ENCODE measurements at regions not wholly inside any gene's neighbourhood (a gene's known extent, or its start where the extent isn't known, plus 50 kb on each side); places are given as distances from the start of the nearest gene placed in this dataset.

GRCh38 chr12:113645183-113645582, 173.5 kb upstream of the LHX5 start:
- no peaks in the 10 kb centered on the region for H3K79me2 ChIP-seq (ENCODE audit: low read length)
- H3K27ac ChIP-seq (ENCODE audit: low read length): no peak overlapping the region
- H3K9ac ChIP-seq (ENCODE audit: low read length): no peak overlapping the region
- no peaks in the 10 kb centered on the region for H3K9me3 ChIP-seq (replicated peaks; ENCODE audit: insufficient read depth, low read length)
- no peaks in the 10 kb centered on the region for H3K36me3 ChIP-seq (replicated peaks; ENCODE audit: insufficient read depth, low read length)
- H3K4me3 ChIP-seq (ENCODE audit: low read length): no peak overlapping the region
- H3K27me3 ChIP-seq (replicated peaks; ENCODE audit: insufficient read depth, low read length): no peaks in the 10 kb centered on the region; the same call in 1 of the 2 replicates
- no peak for TF ChIP-seq CTCF (IDR thresholded peaks at IDR 0.05; ENCODE audit: low read length)
- TF ChIP-seq EZH2phosphoT487 (IDR thresholded peaks at IDR 0.05; ENCODE audit: low read length): no peak
- TF ChIP-seq EZH2 (optimal IDR thresholded peaks at IDR 0.05; ENCODE audit: low read depth, low read length): no peak
- no peak overlapping the region for H3K4me2 ChIP-seq (ENCODE audit: low read depth, low read length)
- no peaks in the 10 kb centered on the region for H3F3A ChIP-seq (ENCODE audit: insufficient read depth, low read length)
- DNase-seq: no peak
- H3K9me2 ChIP-seq (replicated peaks; ENCODE audit: insufficient read depth, low read length): no peaks in the 10 kb centered on the region
- no peak overlapping the region for H2AFZ ChIP-seq (ENCODE audit: low read length)
- no peaks in the 10 kb centered on the region for H3K4me1 ChIP-seq (ENCODE audit: low read length)
- no peaks in the 10 kb centered on the region for H4K20me1 ChIP-seq (ENCODE audit: insufficient read depth, low read length)

GRCh38 chr12:113643177-113643974, 171.7 kb upstream of the LHX5 start:
- no peak overlapping the region for H3K9ac ChIP-seq (ENCODE audit: low read length)
- H3K4me3 ChIP-seq (ENCODE audit: low read length): no peak overlapping the region
- H3K79me2 ChIP-seq (ENCODE audit: low read length): no peaks in the 10 kb centered on the region
- no peaks in the 10 kb centered on the region for H3K27me3 ChIP-seq (replicated peaks; ENCODE audit: insufficient read depth, low read length)
- TF ChIP-seq CTCF (IDR thresholded peaks at IDR 0.05; ENCODE audit: low read length) (no peak), EZH2phosphoT487 (IDR thresholded peaks at IDR 0.05; ENCODE audit: low read length) (no peak), EZH2 (optimal IDR thresholded peaks at IDR 0.05; ENCODE audit: low read depth, low read length) (no peak)
- no peaks in the 10 kb centered on the region for H3F3A ChIP-seq (ENCODE audit: insufficient read depth, low read length)
- H3K9me2 ChIP-seq (replicated peaks; ENCODE audit: insufficient read depth, low read length): no peaks in the 10 kb centered on the region
- DNase-seq: no peak
- no peak overlapping the region for H3K27ac ChIP-seq (ENCODE audit: low read length)
- no peaks in the 10 kb centered on the region for H3K36me3 ChIP-seq (replicated peaks; ENCODE audit: insufficient read depth, low read length)
- H3K9me3 ChIP-seq (replicated peaks; ENCODE audit: insufficient read depth, low read length): no peaks in the 10 kb centered on the region
- no peak overlapping the region for H3K4me2 ChIP-seq (ENCODE audit: low read depth, low read length)
- H2AFZ ChIP-seq (ENCODE audit: low read length): no peak overlapping the region
- H3K4me1 ChIP-seq (ENCODE audit: low read length): no peaks in the 10 kb centered on the region
- no peaks in the 10 kb centered on the region for H4K20me1 ChIP-seq (ENCODE audit: insufficient read depth, low read length)

GRCh38 chr12:113642672-113643071, 171.0 kb upstream of the LHX5 start:
- Histone ChIP-seq H3K36me3 (replicated peaks; ENCODE audit: insufficient read depth, low read length) (no peaks in the 10 kb centered on the region), H3K9me3 (replicated peaks; ENCODE audit: insufficient read depth, low read length) (no peaks in the 10 kb centered on the region), H3K4me3 (ENCODE audit: low read length) (no peak overlapping the region), H3K4me2 (ENCODE audit: low read depth, low read length) (no peak overlapping the region), H3K27ac (ENCODE audit: low read length) (no peak overlapping the region), H3K4me1 (ENCODE audit: low read length) (no peaks in the 10 kb centered on the region), H3K9ac (ENCODE audit: low read length) (no peak overlapping the region), H3K9me2 (replicated peaks; ENCODE audit: insufficient read depth, low read length) (no peaks in the 10 kb centered on the region), H3K79me2 (ENCODE audit: low read length) (no peaks in the 10 kb centered on the region), H3K27me3 (replicated peaks; ENCODE audit: insufficient read depth, low read length) (no peaks in the 10 kb centered on the region), H4K20me1 (ENCODE audit: insufficient read depth, low read length) (no peaks in the 10 kb centered on the region), H3F3A (ENCODE audit: insufficient read depth, low read length) (no peaks in the 10 kb centered on the region), H2AFZ (ENCODE audit: low read length) (no peak overlapping the region)
- no peak for TF ChIP-seq EZH2 (optimal IDR thresholded peaks at IDR 0.05; ENCODE audit: low read depth, low read length)
- TF ChIP-seq EZH2phosphoT487 (IDR thresholded peaks at IDR 0.05; ENCODE audit: low read length): no peak
- TF ChIP-seq CTCF (IDR thresholded peaks at IDR 0.05; ENCODE audit: low read length): no peak
- no peak for DNase-seq
